CD4-positive, alpha-beta memory T cell (primary cell): ENCODE measurements at regions not wholly inside any gene's neighbourhood (a gene's known extent, or its start where the extent isn't known, plus 50 kb on each side); places are given as distances from the start of the nearest gene placed in this dataset.

Experiments
- CTCF ChIA-PET: fragments of 350-600 bp; sonication (Branson Sonifier 250); formaldehyde crosslinking; loops from one replicate; lab custom pipeline; 2021; ENCODE audit warnings: inconsistent platforms; ENCODE audit not compliant: partially characterized antibody; lab: Charles Lee
- POLR2A ChIA-PET: fragments of 350-600 bp; sonication (Branson Sonifier 250); formaldehyde crosslinking; loops from one replicate; lab custom pipeline; 2021; ENCODE audit not compliant: partially characterized antibody; lab: Charles Lee
- DNase-seq, 5 donors: peaks; one replicate each; pipeline versions ENCODE4 v3.0.0 to v3.0.0-alpha.2; 2020 to 2022; ENCODE audit warnings: mixed read lengths in 1 of 5
- H3K27ac ChIP-seq: one replicate; pipeline ENCODE4 v1.7.0; 2013; ENCODE audit warnings: low read depth, low read length
- H3K27me3 ChIP-seq: 2 replicates; pipeline ENCODE4 v1.7.0; 2013; ENCODE audit warnings: mild to moderate bottlenecking, low read length, moderate library complexity; ENCODE audit not compliant: insufficient read depth
- H3K36me3 ChIP-seq: 2 replicates; pipeline ENCODE4 v1.7.0; 2013; ENCODE audit warnings: mild to moderate bottlenecking, low read length, moderate library complexity; ENCODE audit not compliant: insufficient read depth
- H3K4me1 ChIP-seq: 2 replicates; pipeline ENCODE4 v1.7.0; 2013; ENCODE audit warnings: mild to moderate bottlenecking, low read length, moderate library complexity; ENCODE audit not compliant: insufficient read depth
- H3K4me3 ChIP-seq, 2 donors: one replicate each; pipeline ENCODE4 v1.7.0; 2013; ENCODE audit warnings: low read length in 2 of 2, mild to moderate bottlenecking in 1 of 2
- H3K9me3 ChIP-seq, 2 donors: one replicate each; pipeline ENCODE4 v1.7.0; 2013; ENCODE audit warnings: low read length in 2 of 2, control low read depth in 1 of 2; ENCODE audit not compliant: control insufficient read depth in 1 of 2
- H3K27ac Mint-ChIP-seq, 7 donors: one replicate each; pipeline ENCODE4 v1.8.0; 2020 to 2021; ENCODE audit warnings: mixed read lengths in 7 of 7, mild to moderate bottlenecking in 6 of 7, inconsistent platforms in 3 of 7, moderate library complexity in 3 of 7
- H3K27me3 Mint-ChIP-seq, 2 donors: one replicate each; pipeline ENCODE4 v1.8.0; 2020 to 2021; ENCODE audit warnings: mixed read lengths in 2 of 2
- H3K36me3 Mint-ChIP-seq, 2 donors: one replicate each; pipeline ENCODE4 v1.8.0; 2020 to 2021; ENCODE audit warnings: mixed read lengths in 2 of 2, inconsistent platforms in 1 of 2, mild to moderate bottlenecking in 1 of 2
- H3K4me1 Mint-ChIP-seq, 4 donors: one replicate each; pipeline ENCODE4 v1.8.0; 2020 to 2021; ENCODE audit warnings: mixed read lengths in 4 of 4, mild to moderate bottlenecking in 1 of 4
- H3K4me3 Mint-ChIP-seq, 8 donors: one replicate each; pipeline ENCODE4 v1.8.0; 2020 to 2021; ENCODE audit warnings: mixed read lengths in 8 of 8, mild to moderate bottlenecking in 7 of 8, moderate library complexity in 6 of 8, inconsistent platforms in 3 of 8
- H3K9me3 Mint-ChIP-seq, 8 donors: one replicate each; pipeline ENCODE4 v1.8.0; 2020 to 2021; ENCODE audit warnings: mixed read lengths in 8 of 8, mild to moderate bottlenecking in 5 of 8, inconsistent platforms in 3 of 8, moderate library complexity in 1 of 8
- intact Hi-C: fragments of 100-400 bp; cut with micrococcal nuclease; formaldehyde crosslinking; loops from one replicate; pipeline ENCODE4 v1.15.1; 2023

- H3K27ac ChIP-seq, result no peak overlapping the region
- Mint-ChIP-seq H3K27me3 (peaks cover 0 to 6% of the 10 kb centered on the region in 2 donors), H3K36me3 (no peaks in the 10 kb centered on the region), H3K27ac (no peak overlapping the region), H3K9me3 (peaks cover 0 to 4% (median 0%) of the 10 kb centered on the region in 8 donors), H3K4me3 (no peak overlapping the region), H3K4me1 (no peaks in the 10 kb centered on the region)
- no peaks in the 10 kb centered on the region for H3K9me3 ChIP-seq
- H3K4me3 ChIP-seq, result no peak overlapping the region
- no peaks in the 10 kb centered on the region for H3K27me3 ChIP-seq
- H3K36me3 ChIP-seq, result no peaks in the 10 kb centered on the region
- no peak for DNase-seq
- POLR2A ChIA-PET, result no interaction called here
- no peaks in the 10 kb centered on the region for H3K4me1 ChIP-seq
- intact Hi-C loops, result no loop called here
- CTCF ChIA-PET, result no interaction called here
Observed at GRCh38 chr3:73176941-73177340, 115.5 kb downstream of the EBLN2 start.

GRCh38 chr3:73177827-73178226 lies 116.4 kb downstream of the EBLN2 start:
- H3K4me3 Mint-ChIP-seq, result no peak overlapping the region
- ChIA-PET CTCF (no interaction called here), POLR2A (no interaction called here)
- no peak overlapping the region for H3K27ac Mint-ChIP-seq
- Histone ChIP-seq H3K9me3 (no peaks in the 10 kb centered on the region), H3K36me3 (no peaks in the 10 kb centered on the region), H3K4me3 (no peak overlapping the region), H3K27me3 (no peaks in the 10 kb centered on the region), H3K4me1 (no peaks in the 10 kb centered on the region), H3K27ac (no peak overlapping the region)
- H3K4me1 Mint-ChIP-seq, result no peaks in the 10 kb centered on the region
- H3K9me3 Mint-ChIP-seq, result peaks cover 0 to 4% (median 0%) of the 10 kb centered on the region in 8 donors
- intact Hi-C loops, result no loop called here
- no peak for DNase-seq
- peaks cover under 1 to 6% of the 10 kb centered on the region in 2 donors for H3K27me3 Mint-ChIP-seq
- no peaks in the 10 kb centered on the region for H3K36me3 Mint-ChIP-seq

GRCh38 chr3:73179601-73180000 lies 118.1 kb downstream of the EBLN2 start:
- Mint-ChIP-seq H3K9me3 (peaks cover 0 to 4% (median 0%) of the 10 kb centered on the region in 8 donors), H3K4me1 (no peaks in the 10 kb centered on the region), H3K4me3 (no peak overlapping the region), H3K36me3 (no peaks in the 10 kb centered on the region), H3K27ac (no peak overlapping the region), H3K27me3 (peaks cover 3% of the 10 kb centered on the region in 2 donors)
- POLR2A ChIA-PET, result no interaction called here
- H3K27ac ChIP-seq, result no peak overlapping the region
- intact Hi-C loops, result no loop called here
- no peaks in the 10 kb centered on the region for H3K27me3 ChIP-seq
- no peaks in the 10 kb centered on the region for H3K4me1 ChIP-seq
- no peak for DNase-seq
- no peak overlapping the region for H3K4me3 ChIP-seq
- CTCF ChIA-PET, result no interaction called here
- no peaks in the 10 kb centered on the region for H3K36me3 ChIP-seq
- no peaks in the 10 kb centered on the region for H3K9me3 ChIP-seq

- no peaks in the 10 kb centered on the region for H3K9me3 Mint-ChIP-seq
- DNase-seq, result no peak
- Histone ChIP-seq H3K4me1 (no peaks in the 10 kb centered on the region), H3K27ac (no peak overlapping the region), H3K9me3 (no peaks in the 10 kb centered on the region), H3K36me3 (no peaks in the 10 kb centered on the region), H3K27me3 (no peaks in the 10 kb centered on the region), H3K4me3 (no peak overlapping the region)
- CTCF ChIA-PET, result no interaction called here
- intact Hi-C loops, result no loop called here
- peaks cover 0 to 6% of the 10 kb centered on the region in 2 donors for H3K27me3 Mint-ChIP-seq
- H3K4me1 Mint-ChIP-seq, result no peaks in the 10 kb centered on the region
- H3K36me3 Mint-ChIP-seq, result no peaks in the 10 kb centered on the region
- no peak overlapping the region for H3K27ac Mint-ChIP-seq
- POLR2A ChIA-PET, result no interaction called here
- no peak overlapping the region for H3K4me3 Mint-ChIP-seq
Observed at GRCh38 chr3:73186741-73187140, 125.3 kb downstream of the EBLN2 start.

- no peaks in the 10 kb centered on the region for H3K4me1 Mint-ChIP-seq
- H3K27ac ChIP-seq, result no peak overlapping the region
- no peaks in the 10 kb centered on the region for H3K36me3 ChIP-seq
- H3K4me1 ChIP-seq, result no peaks in the 10 kb centered on the region
- peaks cover 0 to under 1% (median 0%) of the 10 kb centered on the region in 8 donors for H3K9me3 Mint-ChIP-seq
- DNase-seq, result no peak
- POLR2A ChIA-PET, result no interaction called here
- H3K4me3 Mint-ChIP-seq, result no peak overlapping the region
- CTCF ChIA-PET, result no interaction called here
- H3K9me3 ChIP-seq, result no peaks in the 10 kb centered on the region
- H3K4me3 ChIP-seq, result no peak overlapping the region
- peaks cover 0 to 10% of the 10 kb centered on the region in 2 donors for H3K27me3 Mint-ChIP-seq
- intact Hi-C loops, result no loop called here
- no peak overlapping the region for H3K27ac Mint-ChIP-seq
- no peaks in the 10 kb centered on the region for H3K36me3 Mint-ChIP-seq
- H3K27me3 ChIP-seq, result no peaks in the 10 kb centered on the region
Observed at GRCh38 chr3:73187328-73187727, 125.9 kb downstream of the EBLN2 start.

GRCh38 chr3:73188707-73189106 lies 127.2 kb downstream of the EBLN2 start:
- Mint-ChIP-seq H3K27ac (no peak overlapping the region), H3K36me3 (no peaks in the 10 kb centered on the region), H3K4me1 (no peaks in the 10 kb centered on the region), H3K4me3 (no peak overlapping the region), H3K9me3 (peaks cover 0 to 10% (median 1%) of the 10 kb centered on the region in 8 donors), H3K27me3 (peaks cover 0 to 8% of the 10 kb centered on the region in 2 donors)
- H3K4me1 ChIP-seq, result no peaks in the 10 kb centered on the region
- DNase-seq, result no peak
- POLR2A ChIA-PET, result no interaction called here
- no peak overlapping the region for H3K27ac ChIP-seq
- H3K36me3 ChIP-seq, result no peaks in the 10 kb centered on the region
- no peaks in the 10 kb centered on the region for H3K27me3 ChIP-seq
- intact Hi-C loops, result no loop called here
- no peak overlapping the region for H3K4me3 ChIP-seq
- CTCF ChIA-PET, result no interaction called here
- H3K9me3 ChIP-seq, result no peaks in the 10 kb centered on the region

- POLR2A ChIA-PET, result no interaction called here
- Histone ChIP-seq H3K4me3 (no peak overlapping the region), H3K27me3 (no peaks in the 10 kb centered on the region), H3K27ac (no peak overlapping the region), H3K4me1 (no peaks in the 10 kb centered on the region), H3K36me3 (no peaks in the 10 kb centered on the region), H3K9me3 (no peaks in the 10 kb centered on the region)
- CTCF ChIA-PET, result no interaction called here
- H3K4me1 Mint-ChIP-seq, result no peaks in the 10 kb centered on the region
- intact Hi-C loops, result no loop called here
- peaks cover 0 to 12% (median 6%) of the 10 kb centered on the region in 8 donors for H3K9me3 Mint-ChIP-seq
- DNase-seq, result no peak
- H3K27ac Mint-ChIP-seq, result no peak overlapping the region
- H3K4me3 Mint-ChIP-seq, result no peak overlapping the region
- H3K36me3 Mint-ChIP-seq, result no peaks in the 10 kb centered on the region
- H3K27me3 Mint-ChIP-seq, result peaks cover 0 to 8% of the 10 kb centered on the region in 2 donors
Observed at GRCh38 chr3:73192036-73192738, 130.7 kb downstream of the EBLN2 start.
